B cell (primary cell): ENCODE measurements at regions not wholly inside any gene's neighbourhood (a gene's known extent, or its start where the extent isn't known, plus 50 kb on each side); places are given as distances from the start of the nearest gene placed in this dataset.

Experiments
- ATAC-seq: fragments of 200-7000 bp; cut with Tn5 transposase; one replicate; pipeline ENCODE4 v1.10.0; 2021; ENCODE audit warnings: low read depth, mild to moderate bottlenecking, moderate number of reproducible peaks, moderate library complexity
- CTCF ChIA-PET: fragments of 350-600 bp; sonication (Branson Sonifier 250); formaldehyde crosslinking; loops from one replicate; lab custom pipeline; 2021; ENCODE audit warnings: antibody characterized with exemption, inconsistent platforms; lab: Charles Lee
- POLR2A ChIA-PET: fragments of 350-600 bp; sonication (Branson Sonifier 250); formaldehyde crosslinking; loops from one replicate; lab custom pipeline; 2021; ENCODE audit warnings: antibody characterized with exemption; lab: Charles Lee
- DNase-seq: peaks from one replicate; pipeline ENCODE4 v3.0.0; 2013
- H2AFZ ChIP-seq: 2 replicates; pipeline ENCODE4 v1.6.1; 2012; ENCODE audit warnings: mild to moderate bottlenecking, low read depth, low read length; ENCODE audit not compliant: insufficient read depth, poor library complexity, severe bottlenecking
- H3K27ac ChIP-seq, 2 donors: 1 replicate in 1 of 2; 2 replicates in 1 of 2; pipeline ENCODE4 v1.5.1; 2012 to 2013; ENCODE audit warnings: low read length in 2 of 2, mild to moderate bottlenecking in 2 of 2, moderate library complexity in 1 of 2
- H3K27me3 ChIP-seq, 4 experiments: fragments of 200-600 bp in 1 of 4; sonication (generic) in 1 of 4; replicated peaks in 1 of 4; 1 replicate in 2 of 4; 2 replicates in 2 of 4; pipeline versions ENCODE4 v1.6.1 to v1.7.0; 2013 to 2016; ENCODE audit warnings: low read length in 3 of 4, mild to moderate bottlenecking in 2 of 4, mixed read lengths in 1 of 4, moderate library complexity in 1 of 4; ENCODE audit not compliant: insufficient read depth in 4 of 4, control insufficient read depth in 3 of 4; ENCODE audit errors: control extremely low read depth in 1 of 4
- H3K36me3 ChIP-seq, 2 experiments: replicated peaks in 1 of 2; 1 replicate in 1 of 2; 2 replicates in 1 of 2; pipeline versions ENCODE4 v1.6.1 to v1.7.1; 2013; ENCODE audit warnings: low read length in 1 of 2; ENCODE audit not compliant: insufficient read depth in 2 of 2, control insufficient read depth in 1 of 2; ENCODE audit errors: control extremely low read depth in 1 of 2, extremely low read depth in 1 of 2
- H3K4me1 ChIP-seq, 2 donors: fragments of 200-600 bp in 1 of 2; sonication (generic) in 1 of 2; 1 replicate in 1 of 2; 2 replicates in 1 of 2; pipeline versions ENCODE4 v1.5.1 to v1.6.1; 2013 to 2017; ENCODE audit warnings: low read length in 2 of 2; ENCODE audit not compliant: control insufficient read depth in 2 of 2, insufficient read depth in 2 of 2
- H3K4me2 ChIP-seq: replicated peaks from 2 replicates; pipeline ENCODE3; 2012; ENCODE audit warnings: mild to moderate bottlenecking, low read depth, low read length; ENCODE audit not compliant: poor library complexity, severe bottlenecking
- H3K4me3 ChIP-seq, 5 experiments: fragments of 200-600 bp in 1 of 5; sonication (generic) in 1 of 5; 1 replicate in 3 of 5; 2 replicates in 2 of 5; pipeline versions ENCODE4 v1.5.1 to v1.7.0; 2011 to 2016; ENCODE audit warnings: low read length in 4 of 5, mild to moderate bottlenecking in 4 of 5, low read depth in 2 of 5, control low read depth in 1 of 5, moderate library complexity in 1 of 5; ENCODE audit not compliant: insufficient read depth in 1 of 5; ENCODE audit errors: control extremely low read depth in 1 of 5, extremely low read depth in 1 of 5
- H3K79me2 ChIP-seq: fragments of 200-600 bp; sonication (generic); one replicate; pipeline ENCODE4 v1.6.0; 2016; ENCODE audit warnings: low read length; ENCODE audit not compliant: control insufficient read depth, insufficient read depth
- H3K9ac ChIP-seq: fragments of 200-600 bp; sonication (generic); 2 replicates; pipeline ENCODE4 v1.6.1; 2017; ENCODE audit warnings: mild to moderate bottlenecking, low read length, moderate library complexity
- H3K9me3 ChIP-seq, 3 donors: one replicate each; pipeline versions ENCODE4 v1.6.1 to v1.7.1; 2013; ENCODE audit warnings: low read length in 2 of 3; ENCODE audit not compliant: control insufficient read depth in 2 of 3, insufficient read depth in 1 of 3; ENCODE audit errors: control extremely low read depth in 1 of 3
- H4K20me1 ChIP-seq: 2 replicates; pipeline ENCODE4 v1.6.0; 2012; ENCODE audit warnings: mild to moderate bottlenecking, low read length; ENCODE audit not compliant: insufficient read depth, control insufficient read depth, poor library complexity, severe bottlenecking
- H3K27ac Mint-ChIP-seq: one replicate; pipeline ENCODE4 v1.8.0; 2021; ENCODE audit warnings: mixed read lengths
- H3K27me3 Mint-ChIP-seq: one replicate; pipeline ENCODE4 v1.8.0; 2021; ENCODE audit warnings: mixed read lengths
- H3K4me1 Mint-ChIP-seq: one replicate; pipeline ENCODE4 v1.8.0; 2021; ENCODE audit warnings: mixed read lengths
- H3K4me3 Mint-ChIP-seq: one replicate; pipeline ENCODE4 v1.8.0; 2021; ENCODE audit warnings: mixed read lengths
- H3K9me3 Mint-ChIP-seq: one replicate; pipeline ENCODE4 v1.8.0; 2022; ENCODE audit warnings: mixed read lengths; ENCODE audit not compliant: insufficient read depth
- CTCF ChIP-seq: fragments of 200-600 bp; IDR thresholded peaks from one replicate; pipeline ENCODE4 v1.8.0; 2022; ENCODE audit warnings: antibody characterized with exemption, mild to moderate bottlenecking
- EZH2 ChIP-seq: IDR thresholded peaks from 2 replicates; pipeline ENCODE4 v1.6.1; 2012; ENCODE audit warnings: borderline replicate concordance, low read depth, mild to moderate bottlenecking, moderate library complexity, low read length; ENCODE audit not compliant: insufficient read depth, poor library complexity, severe bottlenecking
- WGBS: methylation state at CpG from one replicate; pipeline ENCODE4 v1.1.5; 2013; ENCODE audit warnings: missing lambda C conversion rate; ENCODE audit not compliant: insufficient coverage; 5-methylcytosine and 5-hydroxymethylcytosine counted together
- intact Hi-C: fragments of 100-400 bp; cut with micrococcal nuclease; formaldehyde crosslinking; loops from one replicate; pipeline ENCODE4 v1.10.0; 2022

GRCh38 chr7:10677211-10677610 lies 296.5 kb upstream of the PHF14 start:
- CTCF ChIA-PET = no interaction called here
- Histone ChIP-seq H3K9ac (no peak overlapping the region), H2AFZ (no peak overlapping the region), H3K36me3 (no peaks in the 10 kb centered on the region), H3K27ac (no peak overlapping the region), H3K4me3 (no peak overlapping the region), H3K9me3 (peaks cover 0 to 4% (median 0%) of the 10 kb centered on the region in 3 donors), H4K20me1 (no peaks in the 10 kb centered on the region), H3K79me2 (no peaks in the 10 kb centered on the region), H3K4me2 (no peak overlapping the region), H3K4me1 (no peaks in the 10 kb centered on the region), H3K27me3 (no peaks in the 10 kb centered on the region)
- Mint-ChIP-seq H3K27me3 (no peaks in the 10 kb centered on the region), H3K9me3 (no peaks in the 10 kb centered on the region), H3K4me3 (no peak overlapping the region), H3K4me1 (no peaks in the 10 kb centered on the region), H3K27ac (no peak overlapping the region)
- POLR2A ChIA-PET = no interaction called here
- ATAC-seq (no peak), DNase-seq (no peak)
- intact Hi-C loops = no loop called here
- WGBS = 90% methylated on average over 2 of the region's 2 CpGs
- TF ChIP-seq EZH2 (no peak), CTCF (no peak)

- Histone ChIP-seq H3K27ac (no peak overlapping the region), H3K79me2 (no peaks in the 10 kb centered on the region), H3K27me3 (no peaks in the 10 kb centered on the region), H4K20me1 (no peaks in the 10 kb centered on the region), H3K4me1 (no peaks in the 10 kb centered on the region), H3K9ac (no peak overlapping the region), H3K4me2 (no peak overlapping the region), H2AFZ (no peak overlapping the region), H3K4me3 (no peak overlapping the region), H3K36me3 (no peaks in the 10 kb centered on the region), H3K9me3 (no peaks in the 10 kb centered on the region)
- Mint-ChIP-seq H3K27me3 (no peaks in the 10 kb centered on the region), H3K4me3 (no peak overlapping the region), H3K9me3 (no peaks in the 10 kb centered on the region), H3K4me1 (no peaks in the 10 kb centered on the region), H3K27ac (no peak overlapping the region)
- ChIA-PET CTCF (no interaction called here), POLR2A (no interaction called here)
- no peak for DNase-seq
- intact Hi-C loops = no loop called here
- 9% methylated on average over 1 of the region's 1 CpG for WGBS
- TF ChIP-seq EZH2 = no peak
- TF ChIP-seq CTCF = no peak
- ATAC-seq = no peak
Measured at GRCh38 chr7:10677668-10678232, 295.9 kb upstream of the PHF14 start.
